Panc1 (cell line): ENCODE measurements at regions not wholly inside any gene's neighbourhood (a gene's known extent, or its start where the extent isn't known, plus 50 kb on each side); places are given as distances from the start of the nearest gene placed in this dataset.

ENCODE experiments used
- CTCF ChIP-seq: fragments of 450-650 bp; IDR thresholded peaks from 2 replicates; pipeline ENCODE4 v1.5.1; 2017; ENCODE audit warnings: mild to moderate bottlenecking
- POLR2AphosphoS5 ChIP-seq: IDR thresholded peaks from 2 replicates; pipeline ENCODE4 v1.6.1; 2012; ENCODE audit warnings: mild to moderate bottlenecking, low read depth, low read length, moderate library complexity
- TF ChIP-seq, protein P1 (sequence below), 2 experiments: IDR thresholded peaks; 2 replicates each; pipeline ENCODE4 v1.6.1; 2011 to 2012; ENCODE audit warnings: low read depth in 2 of 2, control low read depth in 1 of 2, low read length in 1 of 2, mild to moderate bottlenecking in 1 of 2, moderate library complexity in 1 of 2; ENCODE audit not compliant: insufficient read depth in 1 of 2

DNA sequence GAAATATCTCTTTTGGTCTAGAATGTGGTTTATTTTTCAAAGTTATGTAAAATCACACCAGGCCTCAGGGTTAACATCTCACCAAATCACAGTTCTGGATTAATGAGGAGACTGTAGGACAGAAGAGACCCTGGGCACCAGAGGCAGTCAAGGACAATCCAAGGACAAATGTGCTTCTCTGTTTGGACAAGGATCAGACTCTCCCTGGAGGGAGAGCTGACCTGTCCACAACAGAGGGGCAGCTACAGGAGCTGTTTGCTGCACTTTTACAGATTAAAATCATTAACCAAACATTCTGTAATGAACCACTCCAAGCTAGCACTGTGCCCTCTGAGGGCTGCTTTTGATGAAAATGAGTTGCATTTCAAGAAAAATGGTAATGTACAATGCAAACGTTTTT, 690.6 kb upstream of the SLC8A1 start:
- TF ChIP-seq CTCF, result no peak
- no peak for TF ChIP-seq POLR2AphosphoS5
- TF ChIP-seq, protein P1, sequence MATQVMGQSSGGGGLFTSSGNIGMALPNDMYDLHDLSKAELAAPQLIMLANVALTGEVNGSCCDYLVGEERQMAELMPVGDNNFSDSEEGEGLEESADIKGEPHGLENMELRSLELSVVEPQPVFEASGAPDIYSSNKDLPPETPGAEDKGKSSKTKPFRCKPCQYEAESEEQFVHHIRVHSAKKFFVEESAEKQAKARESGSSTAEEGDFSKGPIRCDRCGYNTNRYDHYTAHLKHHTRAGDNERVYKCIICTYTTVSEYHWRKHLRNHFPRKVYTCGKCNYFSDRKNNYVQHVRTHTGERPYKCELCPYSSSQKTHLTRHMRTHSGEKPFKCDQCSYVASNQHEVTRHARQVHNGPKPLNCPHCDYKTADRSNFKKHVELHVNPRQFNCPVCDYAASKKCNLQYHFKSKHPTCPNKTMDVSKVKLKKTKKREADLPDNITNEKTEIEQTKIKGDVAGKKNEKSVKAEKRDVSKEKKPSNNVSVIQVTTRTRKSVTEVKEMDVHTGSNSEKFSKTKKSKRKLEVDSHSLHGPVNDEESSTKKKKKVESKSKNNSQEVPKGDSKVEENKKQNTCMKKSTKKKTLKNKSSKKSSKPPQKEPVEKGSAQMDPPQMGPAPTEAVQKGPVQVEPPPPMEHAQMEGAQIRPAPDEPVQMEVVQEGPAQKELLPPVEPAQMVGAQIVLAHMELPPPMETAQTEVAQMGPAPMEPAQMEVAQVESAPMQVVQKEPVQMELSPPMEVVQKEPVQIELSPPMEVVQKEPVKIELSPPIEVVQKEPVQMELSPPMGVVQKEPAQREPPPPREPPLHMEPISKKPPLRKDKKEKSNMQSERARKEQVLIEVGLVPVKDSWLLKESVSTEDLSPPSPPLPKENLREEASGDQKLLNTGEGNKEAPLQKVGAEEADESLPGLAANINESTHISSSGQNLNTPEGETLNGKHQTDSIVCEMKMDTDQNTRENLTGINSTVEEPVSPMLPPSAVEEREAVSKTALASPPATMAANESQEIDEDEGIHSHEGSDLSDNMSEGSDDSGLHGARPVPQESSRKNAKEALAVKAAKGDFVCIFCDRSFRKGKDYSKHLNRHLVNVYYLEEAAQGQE (IDR thresholded peaks at IDR 0.05; ENCODE audit: insufficient read depth in 1 of 2, low read depth in 2 of 2, low read length in 1 of 2), result no peak
